Adrenal gland (tissue), 5 donors: ENCODE measurements at regions not wholly inside any gene's neighbourhood (a gene's known extent, or its start where the extent isn't known, plus 50 kb on each side); places are given as distances from the start of the nearest gene placed in this dataset.

Experiments used
- CTCF ChIP-seq, 6 experiments: fragments of 450-650 bp in 4 of 6; fragments of 200-600 bp in 2 of 6; sonication (generic) in 1 of 6; IDR thresholded peaks; 1 replicate in 5 of 6; 2 replicates in 1 of 6; pipeline versions ENCODE4 v1.5.1 to v1.8.0; 2016 to 2021; ENCODE audit warnings: antibody characterized with exemption in 6 of 6, mild to moderate bottlenecking in 2 of 6, moderate library complexity in 1 of 6
- POLR2A ChIP-seq, 2 donors: fragments of 450-650 bp; IDR thresholded peaks; one replicate each; pipeline ENCODE4 v1.6.1; 2017; ENCODE audit warnings: antibody characterized with exemption in 2 of 2, mild to moderate bottlenecking in 2 of 2, moderate library complexity in 1 of 2
- donor health status: DM: no; HTN: no; CAD: no.

GRCh38 chr13:48167866-48168265, 65.1 kb upstream of the ITM2B start:
- TF ChIP-seq CTCF (IDR thresholded peaks at IDR 0.05) (no peak), POLR2A (IDR thresholded peaks at IDR 0.05) (no peak)
